Heart left ventricle (tissue), 13 donors: ENCODE measurements at regions not wholly inside any gene's neighbourhood (a gene's known extent, or its start where the extent isn't known, plus 50 kb on each side); places are given as distances from the start of the nearest gene placed in this dataset.

Experiments used
- POLR2A ChIP-seq, 2 donors: fragments of 450-650 bp; IDR thresholded peaks; one replicate each; pipeline ENCODE4 v1.6.1; 2017; ENCODE audit warnings: antibody characterized with exemption in 2 of 2, mild to moderate bottlenecking in 2 of 2, moderate library complexity in 2 of 2
- TF ChIP-seq, protein P1 (sequence below), 12 donors: fragments of 200-600 bp; sonication (generic) in 4 of 12; IDR thresholded peaks; one replicate each; pipeline versions ENCODE4 v1.5.0 to v1.8.0; 2018 to 2022; ENCODE audit warnings: antibody characterized with exemption in 12 of 12, mild to moderate bottlenecking in 5 of 12
- donor health status: ischemic (EF 13 %, LVEDD 7.1; RV severe dilation, severe dysfunction).
- donor health status: DM: no; HTN: yes; CAD: no.
- donor health status: DM: no; HTN: no; CAD: no.
- donor health status: ischemic (EF 25% LVEDD 6.9; RV normal size, moderate dysfunction).
- donor health status: ischemic (EF 25% LVEDD 5.7; RV mildly dilated, moderate dysfunction).
- donor health status: ischemic (EF 35%, LVEDD 5.7; RV mildly dilated, moderate dysfunction).
- donor health status: nonischemic (EF 11% LVEDD 7.7; RV severe dilation, severe dysfunction).
- donor health status: DM: yes; HTN: yes; CAD: no.
- donor health status: PGD.
- donor health status: ischemic (EF 29% LVEDD 5.4; RV normal size, mild dysfunction).
- donor health status: nonischemic (EF 23%, LVEDD 6.1; RV moderate dilation, normal function).

DNA sequence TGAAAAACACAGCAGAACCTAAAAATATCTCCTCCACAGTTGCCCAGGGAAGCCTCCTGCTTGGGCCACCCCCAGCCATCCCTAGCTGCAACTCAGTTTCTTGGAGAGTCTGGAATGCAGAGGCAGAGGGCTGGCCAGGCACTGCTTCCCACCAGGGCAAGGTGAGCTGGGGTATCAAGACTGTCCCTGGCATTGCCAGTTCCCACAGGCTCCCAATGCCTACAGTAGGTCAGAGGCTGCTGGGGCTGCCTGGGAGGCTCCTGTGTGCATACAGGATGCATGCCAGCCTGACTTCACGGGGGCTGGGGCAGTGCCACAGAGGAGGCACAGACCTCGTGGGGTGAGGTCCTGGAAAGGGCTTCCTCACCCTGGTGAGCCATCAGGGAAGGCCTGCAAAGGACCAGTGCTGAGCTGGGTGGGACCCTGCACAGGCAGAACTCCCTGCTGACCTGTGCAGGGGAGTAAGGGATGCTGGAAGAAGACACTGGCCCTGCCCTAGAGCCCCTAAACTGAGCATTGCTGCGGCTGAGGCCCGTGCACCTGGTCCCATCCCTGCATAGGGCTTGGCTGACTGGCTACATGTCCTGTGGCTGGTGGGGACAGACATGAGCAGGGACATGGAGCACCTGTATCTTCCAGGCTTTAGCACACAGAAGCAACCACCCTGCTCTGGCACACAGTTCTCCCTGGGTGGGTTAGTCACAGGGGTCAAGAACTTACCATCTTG is 121.9 kb upstream of the RET start:
- TF ChIP-seq POLR2A (IDR thresholded peaks at IDR 0.05): no peak
- TF ChIP-seq, protein P1, sequence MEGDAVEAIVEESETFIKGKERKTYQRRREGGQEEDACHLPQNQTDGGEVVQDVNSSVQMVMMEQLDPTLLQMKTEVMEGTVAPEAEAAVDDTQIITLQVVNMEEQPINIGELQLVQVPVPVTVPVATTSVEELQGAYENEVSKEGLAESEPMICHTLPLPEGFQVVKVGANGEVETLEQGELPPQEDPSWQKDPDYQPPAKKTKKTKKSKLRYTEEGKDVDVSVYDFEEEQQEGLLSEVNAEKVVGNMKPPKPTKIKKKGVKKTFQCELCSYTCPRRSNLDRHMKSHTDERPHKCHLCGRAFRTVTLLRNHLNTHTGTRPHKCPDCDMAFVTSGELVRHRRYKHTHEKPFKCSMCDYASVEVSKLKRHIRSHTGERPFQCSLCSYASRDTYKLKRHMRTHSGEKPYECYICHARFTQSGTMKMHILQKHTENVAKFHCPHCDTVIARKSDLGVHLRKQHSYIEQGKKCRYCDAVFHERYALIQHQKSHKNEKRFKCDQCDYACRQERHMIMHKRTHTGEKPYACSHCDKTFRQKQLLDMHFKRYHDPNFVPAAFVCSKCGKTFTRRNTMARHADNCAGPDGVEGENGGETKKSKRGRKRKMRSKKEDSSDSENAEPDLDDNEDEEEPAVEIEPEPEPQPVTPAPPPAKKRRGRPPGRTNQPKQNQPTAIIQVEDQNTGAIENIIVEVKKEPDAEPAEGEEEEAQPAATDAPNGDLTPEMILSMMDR (IDR thresholded peaks at IDR 0.05): no peak
